KG1 (cell line): ENCODE measurements at regions not wholly inside any gene's neighbourhood (a gene's known extent, or its start where the extent isn't known, plus 50 kb on each side); places are given as distances from the start of the nearest gene placed in this dataset.
"Not testable (repeated sequence)": the region's sequence is repeated elsewhere in the genome, so short reads cannot be mapped to it uniquely, and the experiment has no call there.

ENCODE experiments used
- DNase-seq: peaks from one replicate; lab custom pipeline; 2025; lab: John Stamatoyannopoulos, UW

DNA sequence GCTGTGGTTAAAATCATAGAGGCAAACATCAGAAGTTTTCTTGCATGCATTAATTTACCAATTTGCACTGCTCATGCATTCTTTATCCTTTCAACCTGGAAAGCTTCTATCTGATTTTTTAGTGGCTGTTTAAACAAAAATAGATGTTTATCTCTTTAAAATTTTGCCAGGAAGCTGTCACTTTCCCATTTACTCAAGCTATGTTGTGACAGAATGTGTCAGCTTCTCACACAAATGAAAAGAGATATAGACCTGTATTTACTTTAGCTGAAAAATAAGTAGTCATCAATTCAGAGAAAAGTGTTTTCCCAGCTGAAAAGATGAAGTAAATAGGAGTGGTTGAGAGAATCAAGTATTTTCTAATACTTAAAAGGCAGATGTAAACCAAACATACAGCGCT lies 872.8 kb downstream of the DACH1 start:
- no peak for DNase-seq

DNA sequence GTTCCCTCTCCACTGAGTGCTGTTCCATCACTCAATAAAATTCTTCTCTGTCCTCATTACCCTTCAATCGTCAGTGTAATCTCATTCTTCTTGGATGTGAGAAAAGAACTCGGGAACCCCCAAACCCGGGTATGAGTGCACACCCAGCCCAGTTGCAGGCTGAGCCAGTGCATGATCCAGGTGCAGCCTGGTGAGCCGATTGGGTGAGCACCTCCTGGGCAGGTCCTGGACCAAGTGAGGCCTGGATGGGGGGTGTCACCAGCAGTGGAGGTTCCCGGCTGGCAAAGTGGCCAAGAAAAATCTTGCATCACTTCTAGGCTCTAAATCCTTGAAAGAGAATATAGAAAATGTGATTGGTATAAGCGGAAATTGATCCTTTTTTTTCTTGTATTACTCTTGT lies 878.8 kb upstream of the KLHL1 start:
- DNase-seq = no peak

DNA sequence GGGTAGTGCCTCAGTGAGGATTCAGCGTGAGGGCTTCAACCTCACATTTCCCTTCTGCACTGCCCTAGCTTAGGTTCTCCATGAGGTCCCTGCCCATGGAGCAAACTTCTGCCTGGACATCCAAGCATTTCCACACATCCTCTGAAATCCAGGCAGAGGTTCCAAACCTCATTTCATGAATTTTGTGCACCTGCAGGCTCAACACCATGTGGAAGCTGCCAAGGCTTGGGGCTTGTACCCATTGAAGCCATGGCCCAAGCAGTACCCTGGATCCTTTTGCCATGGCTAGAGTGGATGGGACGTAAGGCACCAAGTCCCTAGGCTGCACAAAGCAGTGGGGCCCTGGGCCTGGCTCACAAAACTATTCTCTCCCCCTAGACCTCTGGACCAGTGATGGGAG lies 877.1 kb upstream of the KLHL1 start:
- DNase-seq = no peak

DNA sequence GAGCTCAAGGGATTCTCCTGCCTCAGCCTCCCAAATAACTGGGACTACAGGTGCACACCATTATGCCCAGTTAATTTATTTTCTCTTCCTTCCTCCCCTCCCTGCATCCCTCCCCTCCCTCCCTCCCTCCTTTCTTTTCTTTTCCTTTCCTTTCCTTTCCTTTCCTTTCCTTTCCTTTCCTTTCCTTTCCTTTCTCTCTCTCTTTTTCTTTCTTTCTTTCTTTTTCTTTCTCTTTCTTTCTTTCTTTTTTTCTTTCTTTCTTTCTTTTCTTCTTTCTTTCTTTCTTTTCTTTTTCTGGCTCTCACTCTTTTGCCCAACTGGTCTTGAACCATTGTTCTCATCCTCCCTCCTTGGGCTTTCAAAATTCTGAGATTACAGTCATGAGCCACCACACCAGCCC lies 873.0 kb upstream of the KLHL1 start:
- not testable (repeated sequence) for DNase-seq

DNA sequence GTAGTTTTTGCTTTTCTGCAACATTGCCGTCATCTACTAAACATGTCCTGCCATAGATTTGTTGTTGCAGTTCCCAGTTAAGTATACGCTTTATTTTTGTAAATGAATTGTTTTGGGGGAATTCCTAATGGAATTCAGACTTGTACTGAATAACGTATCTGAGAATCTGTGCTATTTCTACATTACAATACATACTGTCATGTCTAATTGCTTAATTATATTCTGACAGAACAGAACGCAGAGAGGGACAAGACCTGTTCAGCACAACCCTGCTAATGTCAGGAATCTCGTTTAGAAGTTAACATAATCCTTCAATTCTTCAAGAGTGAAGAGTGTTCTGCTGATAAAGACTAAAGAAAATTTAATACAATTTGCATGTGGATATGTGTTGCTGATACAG lies 861.1 kb upstream of the KLHL1 start:
- no peak for DNase-seq

DNA sequence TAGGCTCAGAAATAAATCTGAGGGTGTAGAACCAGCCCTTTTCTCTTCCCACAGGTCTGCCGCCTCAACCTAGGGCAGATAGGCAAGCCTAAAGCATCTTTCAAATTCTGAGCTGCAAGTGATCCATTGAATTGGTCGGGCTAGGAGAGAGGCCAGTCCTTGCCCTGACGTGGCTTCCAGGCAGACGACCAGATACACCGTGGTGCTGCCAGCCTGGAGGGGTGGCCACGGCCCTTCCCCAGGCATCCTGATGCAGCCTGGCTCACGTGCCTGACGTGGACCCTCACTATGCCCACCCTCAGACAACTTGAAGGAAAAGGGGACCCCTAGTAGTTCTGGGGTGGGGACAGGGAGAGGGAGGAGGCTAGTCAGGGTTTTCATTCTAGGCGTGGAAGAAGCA lies 859.3 kb upstream of the KLHL1 start:
- DNase-seq = no peak

DNA sequence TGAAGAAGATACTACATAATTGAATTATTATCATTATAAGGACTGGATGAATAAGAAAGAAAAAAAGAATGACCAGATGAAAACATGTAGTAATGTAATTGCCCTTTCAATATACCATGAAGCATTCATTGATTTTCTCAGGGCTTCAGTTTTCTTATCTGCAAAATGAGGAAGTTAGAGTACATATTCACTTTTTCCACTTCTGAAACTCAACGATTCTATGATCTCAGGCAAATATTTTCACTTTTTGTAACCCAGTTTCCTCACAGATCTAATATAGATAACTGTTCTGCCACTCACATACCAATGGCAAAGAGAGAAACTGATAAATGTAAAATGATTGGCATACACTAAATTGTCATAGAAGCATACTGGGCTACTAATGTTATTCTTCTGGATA lies 856.6 kb upstream of the KLHL1 start:
- no peak for DNase-seq

DNA sequence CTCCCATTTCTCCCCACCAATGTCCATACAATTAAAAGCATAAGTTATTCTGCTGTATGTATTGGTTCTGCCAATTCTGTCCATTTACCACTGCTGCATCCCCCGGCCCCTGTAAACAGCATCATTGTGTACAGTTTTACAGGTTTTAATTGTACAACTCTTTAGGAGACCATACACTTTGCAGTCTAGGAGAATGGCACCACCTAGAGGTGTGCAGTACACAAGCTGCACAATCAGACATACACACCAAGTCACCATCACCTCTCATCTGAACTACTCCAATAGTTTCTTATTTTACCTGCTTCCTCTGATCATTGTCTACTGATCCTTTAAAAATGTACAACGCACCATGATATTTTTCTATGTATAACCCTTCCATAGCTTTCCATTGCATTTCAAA lies 855.9 kb upstream of the KLHL1 start:
- no peak for DNase-seq

DNA sequence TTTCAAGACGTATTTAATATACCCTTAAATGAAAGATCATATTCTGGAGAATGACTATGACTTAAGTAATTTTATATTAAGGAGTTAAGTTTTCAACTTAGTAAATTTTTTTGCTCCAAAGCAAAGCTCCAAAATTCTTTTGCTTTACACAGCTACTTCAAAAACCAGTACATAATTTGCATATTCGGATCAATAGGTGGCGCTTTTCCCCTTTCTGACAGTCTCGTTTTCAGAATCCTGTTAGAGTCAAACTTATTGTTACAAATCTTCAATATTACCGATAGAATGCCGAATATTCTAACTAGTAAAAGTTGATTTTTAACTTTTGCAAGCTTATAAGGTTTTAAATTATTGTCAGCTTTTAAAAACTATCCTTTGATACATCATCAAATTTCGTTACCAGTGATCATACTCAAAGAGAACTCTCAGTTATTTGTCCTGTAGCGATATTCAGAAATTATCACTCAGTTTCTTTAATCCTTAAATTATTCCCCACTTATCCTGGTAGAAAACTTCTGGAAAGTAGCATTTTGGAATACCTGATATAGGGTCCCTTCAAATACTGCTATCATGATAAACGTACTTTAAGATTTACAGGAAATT lies 852.7 kb upstream of the KLHL1 start:
- DNase-seq = no peak

DNA sequence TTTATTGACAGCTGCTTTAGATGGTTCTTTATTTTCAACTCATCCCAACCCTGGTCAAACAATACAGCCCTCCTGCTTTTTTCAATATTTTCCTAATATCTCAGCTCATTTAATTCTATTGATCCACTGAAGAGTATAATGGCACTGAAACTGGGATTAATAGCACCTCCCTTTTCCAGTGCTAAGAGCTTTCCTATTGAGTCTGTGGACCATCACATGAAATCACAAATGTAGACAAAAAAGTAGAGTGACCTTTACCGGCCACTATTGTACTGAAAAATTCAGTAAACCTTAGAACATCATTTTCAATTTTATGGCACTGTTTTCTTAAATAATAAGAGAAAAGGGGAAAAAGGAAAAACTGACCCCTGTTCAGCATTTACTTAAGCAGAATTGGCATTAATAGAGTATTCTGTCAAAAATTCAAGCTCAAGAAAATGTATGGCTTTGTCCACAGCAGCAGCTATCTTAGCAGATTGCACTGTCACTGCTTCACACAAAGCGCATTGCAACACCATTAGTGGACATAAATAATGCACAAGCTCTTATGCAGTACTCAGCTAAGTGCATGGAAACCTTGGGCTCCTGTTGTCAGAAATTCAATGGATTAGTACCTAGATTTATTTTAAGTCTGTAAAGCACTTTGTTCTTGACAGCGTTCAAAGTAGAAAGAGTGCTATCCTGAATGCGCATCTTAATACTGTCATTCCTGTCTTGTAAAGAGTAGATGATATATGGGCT lies 851.0 kb upstream of the KLHL1 start:
- DNase-seq = no peak

DNA sequence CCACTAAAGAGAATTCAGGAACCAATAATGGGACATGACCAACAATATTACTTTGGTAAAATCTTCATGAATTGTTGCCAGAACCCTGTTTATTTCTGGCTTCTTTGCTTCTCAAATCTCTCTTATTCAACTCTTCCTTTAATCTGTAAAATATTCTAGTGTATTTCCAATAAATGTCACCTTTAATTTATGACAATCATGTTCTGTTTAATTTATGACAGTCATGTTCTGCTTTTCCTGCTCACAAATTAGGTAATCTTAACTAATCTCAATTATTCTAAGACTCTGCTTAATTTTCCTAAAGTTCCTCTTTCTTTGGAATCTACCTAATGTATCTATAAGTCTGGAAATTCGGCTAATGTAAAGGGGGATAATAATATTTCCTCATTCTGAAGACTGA lies 847.6 kb upstream of the KLHL1 start:
- no peak for DNase-seq

DNA sequence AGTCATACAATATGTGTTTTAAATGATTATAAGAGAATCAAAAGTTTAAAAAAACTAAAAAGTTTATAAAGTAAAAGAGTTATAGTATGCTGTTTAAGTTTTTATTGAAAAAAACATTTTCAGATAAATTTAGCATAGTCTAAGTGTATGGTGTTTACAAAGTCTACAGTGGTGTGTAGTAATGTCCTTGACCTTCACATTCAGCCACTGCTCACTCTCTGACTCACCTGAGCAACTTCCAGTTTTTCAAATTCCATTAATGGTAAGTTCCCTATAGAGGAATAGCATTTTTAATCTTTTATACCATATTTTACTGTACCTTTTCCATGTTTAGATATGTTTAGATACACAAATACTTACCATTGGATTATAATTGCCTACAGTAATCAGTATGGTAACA lies 842.4 kb upstream of the KLHL1 start:
- no peak for DNase-seq

DNA sequence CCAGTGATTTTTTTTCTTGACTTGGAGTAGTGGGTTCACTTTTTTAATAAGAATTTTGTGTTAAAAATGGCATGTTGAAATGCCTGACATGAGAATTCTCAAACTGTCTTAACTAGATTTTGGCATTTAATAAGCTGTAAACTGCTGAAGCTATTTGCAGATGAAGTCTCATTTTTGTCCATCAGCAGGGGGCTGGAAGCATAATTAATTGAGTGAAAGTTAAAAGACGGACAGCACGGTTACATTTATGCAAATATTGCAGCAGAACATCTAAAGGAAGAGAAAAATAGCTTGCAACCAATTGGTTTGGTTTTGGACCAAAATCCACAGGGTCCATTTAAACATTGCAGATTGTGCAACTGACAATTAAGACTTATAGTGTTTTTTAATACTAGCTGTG lies 837.3 kb upstream of the KLHL1 start:
- no peak for DNase-seq

DNA sequence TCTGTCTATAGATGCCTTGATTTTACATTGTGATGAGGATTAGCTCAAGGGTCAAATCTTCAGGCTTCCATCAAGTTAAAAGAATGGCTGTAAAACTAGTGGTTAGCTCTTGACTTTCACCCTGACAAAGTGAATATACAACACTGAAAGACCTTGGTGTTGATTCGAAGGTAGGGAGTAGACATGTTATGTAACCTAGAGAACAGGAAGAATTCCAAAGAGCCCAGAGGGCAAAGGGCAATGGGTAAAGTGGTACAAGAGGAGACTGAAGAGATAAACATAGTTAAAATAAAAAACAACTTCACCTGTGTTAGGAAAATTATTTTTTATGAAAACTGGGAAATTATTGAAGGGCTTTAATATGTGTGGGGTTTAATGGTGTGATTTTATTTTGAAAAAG lies 833.2 kb upstream of the KLHL1 start:
- no peak for DNase-seq

DNA sequence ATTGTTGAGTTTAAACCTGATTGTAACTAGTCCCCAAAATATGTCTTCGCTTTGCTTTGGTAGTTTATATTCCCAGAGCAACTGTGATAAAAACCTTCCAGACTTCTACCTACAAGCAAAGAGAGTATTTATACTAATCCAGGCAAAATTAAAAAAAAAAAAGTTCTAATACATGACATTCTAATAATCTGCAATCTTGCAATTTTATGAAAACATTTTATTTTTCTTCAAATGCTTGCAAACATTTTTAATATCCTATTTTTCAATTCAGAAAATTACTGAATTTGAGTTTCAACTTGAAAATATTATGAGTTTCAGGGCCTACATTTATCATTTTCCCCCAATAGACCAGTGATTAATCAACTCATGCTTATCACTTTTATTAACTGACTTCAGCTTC lies 830.2 kb upstream of the KLHL1 start:
- no peak for DNase-seq

DNA sequence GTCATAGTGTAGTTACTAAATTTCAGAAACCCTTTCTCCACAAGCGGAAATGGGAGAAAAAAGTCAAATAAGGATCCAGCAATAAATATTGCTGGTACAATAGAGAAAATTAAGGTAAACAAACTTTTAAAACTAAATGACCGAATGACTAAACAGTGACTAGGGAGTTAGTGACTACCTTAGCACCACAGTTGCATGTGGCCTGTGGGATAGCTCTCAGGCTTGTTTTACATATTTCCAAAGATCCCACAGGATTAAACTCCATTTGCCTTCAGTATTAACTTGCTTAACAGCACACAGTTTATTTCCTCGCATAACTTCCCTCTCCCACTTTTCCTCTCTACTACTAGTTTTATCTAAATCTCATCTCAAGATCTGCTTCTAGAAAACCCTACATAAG lies 824.3 kb upstream of the KLHL1 start:
- DNase-seq = no peak

DNA sequence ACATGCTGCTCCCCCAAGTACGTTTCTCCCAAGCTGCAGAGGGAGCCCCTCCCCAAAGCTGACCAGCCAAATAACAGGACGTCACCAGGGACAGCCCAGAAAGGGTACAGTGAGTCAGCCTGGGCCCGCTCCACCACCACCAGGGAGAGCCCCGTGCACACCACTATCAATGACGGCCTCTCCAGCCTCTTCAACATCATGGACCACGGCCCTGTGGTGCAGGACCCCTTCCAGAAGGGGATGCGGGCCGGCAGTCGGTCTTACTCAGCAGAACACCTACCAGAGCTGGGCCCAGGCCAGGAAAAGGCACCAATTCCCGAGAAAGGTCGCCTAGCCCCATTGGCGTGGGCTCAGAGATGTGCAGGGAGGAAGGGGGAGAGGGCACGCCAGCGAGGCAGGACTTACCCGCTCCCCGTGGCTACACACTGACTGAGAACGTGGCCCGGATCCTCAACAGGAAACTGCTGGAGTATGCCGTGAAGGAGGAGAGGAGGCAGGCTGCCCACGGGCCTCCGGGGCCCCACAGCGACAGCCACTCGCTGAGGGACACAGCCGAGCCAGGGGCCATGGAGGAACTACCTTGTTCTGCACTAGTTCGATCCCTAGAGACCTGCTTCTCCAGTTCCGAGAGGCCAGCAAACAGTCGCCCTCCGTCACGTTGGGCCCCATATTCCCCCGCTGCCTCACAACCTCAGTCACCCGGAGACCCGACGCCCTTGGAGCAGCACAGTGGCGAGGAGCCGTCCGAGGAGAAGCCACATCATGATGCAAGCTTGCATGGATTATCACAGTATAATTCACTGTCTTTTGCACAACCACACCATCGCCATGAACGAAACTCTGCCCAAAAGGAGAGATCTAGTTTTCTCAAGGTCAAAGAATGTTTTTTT lies 815.9 kb upstream of the KLHL1 start:
- no peak for DNase-seq

DNA sequence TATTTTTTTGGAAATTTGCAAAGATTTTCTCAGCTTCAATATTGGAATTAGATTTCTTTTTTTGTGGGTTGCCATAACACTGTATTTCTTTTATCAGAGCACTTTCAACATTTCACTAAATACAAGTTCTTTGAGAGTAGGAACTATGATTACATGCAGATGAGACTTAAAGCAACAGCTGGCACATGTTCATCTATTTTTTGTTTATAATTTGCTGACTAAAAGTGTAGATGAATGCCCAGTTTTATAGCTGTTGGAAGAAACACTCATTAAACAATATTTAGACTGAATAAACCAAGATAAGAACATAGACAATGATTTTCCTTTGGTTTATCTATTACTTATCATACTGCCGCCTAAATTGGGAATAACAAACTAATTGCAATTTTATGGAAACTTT lies 803.0 kb upstream of the KLHL1 start:
- no peak for DNase-seq

DNA sequence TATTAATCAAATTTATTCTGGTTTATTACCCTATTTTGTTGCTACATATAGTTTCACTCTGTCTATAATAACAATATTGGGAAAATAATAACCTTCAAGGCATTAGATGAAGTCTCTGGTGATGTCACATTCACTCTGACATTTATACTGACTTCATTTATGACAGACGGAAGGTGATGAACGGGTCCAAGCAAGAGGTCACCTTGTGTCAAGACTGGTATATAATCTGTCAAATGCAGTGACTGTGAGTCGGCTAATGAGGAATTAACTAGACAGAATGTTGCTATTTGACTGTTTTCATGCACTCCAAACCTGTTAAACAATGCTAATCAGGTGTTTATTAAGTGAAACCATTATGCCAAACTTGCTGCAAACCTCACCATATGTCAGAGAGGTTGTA lies 800.5 kb upstream of the KLHL1 start:
- DNase-seq = no peak

DNA sequence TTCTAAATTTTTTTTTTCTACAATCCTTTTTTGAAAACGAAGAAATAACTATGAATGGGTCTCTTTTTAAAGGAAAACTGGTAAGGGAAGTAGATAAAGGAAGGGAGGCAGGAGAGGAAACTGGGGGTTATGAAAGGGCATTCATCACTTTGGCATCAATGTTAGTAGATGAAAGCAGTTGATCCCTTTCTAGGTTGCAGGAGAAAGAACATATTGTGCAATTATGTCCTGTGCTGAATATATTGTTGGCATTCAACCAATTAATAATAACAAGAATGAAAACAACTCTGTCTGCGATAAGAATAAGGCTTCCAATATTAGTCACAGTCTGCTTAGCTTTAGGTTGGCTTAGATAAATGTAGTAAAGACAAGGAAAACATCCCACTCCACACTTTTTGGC lies 796.8 kb upstream of the KLHL1 start:
- no peak for DNase-seq

DNA sequence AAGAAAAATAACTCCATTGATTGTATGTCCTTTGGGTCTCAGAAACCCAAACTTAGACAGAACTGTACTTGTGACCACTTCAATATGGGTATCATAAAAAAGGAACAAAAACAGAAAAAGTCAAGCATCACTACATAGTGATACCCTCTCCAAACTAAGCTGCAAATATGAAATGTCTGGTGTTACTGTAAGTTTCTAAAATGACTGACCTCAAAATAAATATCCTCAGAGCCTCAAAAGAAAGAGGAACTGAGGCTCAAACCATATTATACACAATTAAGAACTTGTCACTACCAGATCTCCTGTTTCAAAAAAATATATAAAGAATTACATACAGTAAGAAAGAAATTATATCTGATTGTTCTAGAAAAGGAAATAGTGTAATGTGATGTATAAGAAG lies 787.9 kb upstream of the KLHL1 start:
- peak; percentile 5 for DNase-seq

DNA sequence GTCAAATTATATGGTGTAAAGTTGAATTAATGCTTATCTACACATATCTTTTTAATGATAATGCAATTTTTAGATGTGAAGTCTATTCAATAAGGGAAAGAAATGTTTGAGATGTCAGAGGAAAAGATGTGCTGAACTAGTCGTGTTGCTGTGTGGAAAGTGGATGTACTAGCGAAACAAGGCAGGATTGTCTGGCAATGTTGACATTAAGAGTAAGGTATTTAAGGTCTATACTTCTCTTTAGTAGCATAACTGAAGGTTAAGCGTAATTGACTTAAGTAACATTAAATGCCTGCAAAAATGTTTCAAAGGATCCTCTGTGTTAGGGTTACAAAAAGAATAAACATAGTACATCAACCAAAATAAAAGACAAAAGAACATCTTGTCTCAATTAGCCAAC lies 787.3 kb upstream of the KLHL1 start:
- no peak for DNase-seq

DNA sequence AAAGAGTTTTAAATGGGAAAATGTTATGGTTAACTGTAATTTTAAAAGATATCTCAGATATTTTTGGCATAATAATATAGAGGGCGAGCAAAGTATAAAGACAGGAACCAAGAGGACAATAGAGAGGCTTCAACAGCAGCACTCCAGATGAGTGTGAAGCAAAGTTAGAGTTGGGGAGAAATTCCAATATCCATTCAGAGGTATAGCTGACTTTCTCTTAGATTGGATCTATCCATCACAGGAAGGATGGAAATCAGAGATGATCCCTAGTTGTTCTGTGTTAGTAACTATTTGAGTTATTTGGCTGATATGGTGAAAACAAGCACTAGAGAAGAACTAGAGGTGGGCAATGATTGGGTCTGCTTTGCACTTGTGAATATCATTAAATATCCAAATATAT lies 786.0 kb upstream of the KLHL1 start:
- no peak for DNase-seq
